ENCODE measurements at regions not wholly inside any gene's neighbourhood (a gene's known extent, or its start where the extent isn't known, plus 50 kb on each side); places are given as distances from the start of the nearest gene placed in this dataset.

GRCh38 chr1:3954170-3955169 lies 54.4 kb upstream of the C1orf174 start:
- TF ChIP-seq EZH2phosphoT487 (IDR thresholded peaks at IDR 0.05; ENCODE audit: low read depth): no peak
- no peak for TF ChIP-seq CTCF (IDR thresholded peaks at IDR 0.05; ENCODE audit: low read depth, low read length)
- H3K79me2 ChIP-seq (ENCODE audit: low read length): no peaks in the 10 kb centered on the region
- no peak overlapping the region for H3K4me2 ChIP-seq (ENCODE audit: low read length)
- H3K27me3 ChIP-seq (ENCODE audit: low read depth, low read length): no peaks in the 10 kb centered on the region; the same call in 1 of the 2 replicates
- no peak overlapping the region for H3K9ac ChIP-seq (ENCODE audit: low read length)
- H3K9me3 ChIP-seq (ENCODE audit: insufficient read depth, low read length): no peaks in the 10 kb centered on the region
- no peak overlapping the region for H2AFZ ChIP-seq (ENCODE audit: low read depth, low read length)
- H4K20me1 ChIP-seq (ENCODE audit: insufficient read depth, low read length): no peaks in the 10 kb centered on the region
- no peaks in the 10 kb centered on the region for H3K4me1 ChIP-seq (ENCODE audit: low read length)
- no peaks in the 10 kb centered on the region for H3K36me3 ChIP-seq (replicated peaks; ENCODE audit: low read depth, low read length)
- no peak overlapping the region for H3K4me3 ChIP-seq (ENCODE audit: low read length)
- H3K27ac ChIP-seq (ENCODE audit: low read length): no peak overlapping the region

GRCh38 chr1:3955196-3955772 lies 55.2 kb upstream of the C1orf174 start:
- H3K9me3 ChIP-seq (ENCODE audit: insufficient read depth, low read length): no peaks in the 10 kb centered on the region
- no peak overlapping the region for H3K27ac ChIP-seq (ENCODE audit: low read length)
- TF ChIP-seq CTCF (IDR thresholded peaks at IDR 0.05; ENCODE audit: low read depth, low read length) (no peak), EZH2phosphoT487 (IDR thresholded peaks at IDR 0.05; ENCODE audit: low read depth) (no peak)
- H3K79me2 ChIP-seq (ENCODE audit: low read length): no peaks in the 10 kb centered on the region
- H3K4me1 ChIP-seq (ENCODE audit: low read length): no peaks in the 10 kb centered on the region
- no peaks in the 10 kb centered on the region for H4K20me1 ChIP-seq (ENCODE audit: insufficient read depth, low read length)
- no peak overlapping the region for H2AFZ ChIP-seq (ENCODE audit: low read depth, low read length)
- H3K27me3 ChIP-seq (ENCODE audit: low read depth, low read length): no peaks in the 10 kb centered on the region; the same call in 1 of the 2 replicates
- no peak overlapping the region for H3K9ac ChIP-seq (ENCODE audit: low read length)
- H3K4me2 ChIP-seq (ENCODE audit: low read length): no peak overlapping the region
- H3K4me3 ChIP-seq (ENCODE audit: low read length): no peak overlapping the region
- no peaks in the 10 kb centered on the region for H3K36me3 ChIP-seq (replicated peaks; ENCODE audit: low read depth, low read length)

GRCh38 chr1:3956527-3957170 lies 56.6 kb upstream of the C1orf174 start:
- Histone ChIP-seq H4K20me1 (ENCODE audit: insufficient read depth, low read length) (no peaks in the 10 kb centered on the region), H3K27me3 (ENCODE audit: low read depth, low read length) (no peaks in the 10 kb centered on the region; the same call in 1 of the 2 replicates), H3K4me1 (ENCODE audit: low read length) (no peaks in the 10 kb centered on the region), H3K9ac (ENCODE audit: low read length) (no peak overlapping the region), H3K36me3 (replicated peaks; ENCODE audit: low read depth, low read length) (no peaks in the 10 kb centered on the region), H3K27ac (ENCODE audit: low read length) (no peak overlapping the region), H2AFZ (ENCODE audit: low read depth, low read length) (no peak overlapping the region), H3K4me2 (ENCODE audit: low read length) (no peak overlapping the region), H3K9me3 (ENCODE audit: insufficient read depth, low read length) (no peaks in the 10 kb centered on the region), H3K79me2 (ENCODE audit: low read length) (no peaks in the 10 kb centered on the region), H3K4me3 (ENCODE audit: low read length) (no peak overlapping the region)
- no peak for TF ChIP-seq CTCF (IDR thresholded peaks at IDR 0.05; ENCODE audit: low read depth, low read length)
- TF ChIP-seq EZH2phosphoT487 (IDR thresholded peaks at IDR 0.05; ENCODE audit: low read depth): no peak

- Histone ChIP-seq H4K20me1 (ENCODE audit: insufficient read depth, low read length) (no peaks in the 10 kb centered on the region), H3K9me3 (ENCODE audit: insufficient read depth, low read length) (no peaks in the 10 kb centered on the region), H3K4me3 (ENCODE audit: low read length) (no peak overlapping the region), H3K9ac (ENCODE audit: low read length) (no peak overlapping the region), H3K27me3 (ENCODE audit: low read depth, low read length) (no peaks in the 10 kb centered on the region), H3K27ac (ENCODE audit: low read length) (no peak overlapping the region), H3K4me1 (ENCODE audit: low read length) (no peaks in the 10 kb centered on the region), H3K79me2 (ENCODE audit: low read length) (no peaks in the 10 kb centered on the region), H2AFZ (ENCODE audit: low read depth, low read length) (no peak overlapping the region), H3K4me2 (ENCODE audit: low read length) (no peak overlapping the region), H3K36me3 (replicated peaks; ENCODE audit: low read depth, low read length) (no peaks in the 10 kb centered on the region)
- TF ChIP-seq EZH2phosphoT487 (IDR thresholded peaks at IDR 0.05; ENCODE audit: low read depth) (no peak), CTCF (IDR thresholded peaks at IDR 0.05; ENCODE audit: low read depth, low read length) (no peak)
Observed at GRCh38 chr1:3959361-3959760, 59.3 kb upstream of the C1orf174 start.
